ENCODE measurements at regions not wholly inside any gene's neighbourhood (a gene's known extent, or its start where the extent isn't known, plus 50 kb on each side); places are given as distances from the start of the nearest gene placed in this dataset.

GRCh38 chr18:24993628-24994027 lies 358.3 kb downstream of the ZNF521 start:
- peak; percentile 68 for DNase-seq

GRCh38 chr18:24995056-24995455 lies 356.9 kb downstream of the ZNF521 start:
- DNase-seq, result peak; percentile 60

- DNase-seq, result no peak
Observed at GRCh38 chr18:24995755-24996154, 356.2 kb downstream of the ZNF521 start.

- no peak for DNase-seq
Observed at GRCh38 chr18:24999650-25000267, 352.2 kb downstream of the ZNF521 start.

GRCh38 chr18:25001803-25002202 lies 350.2 kb downstream of the ZNF521 start:
- no peak for DNase-seq

GRCh38 chr18:25005541-25006403 lies 346.2 kb downstream of the ZNF521 start:
- DNase-seq, result no peak

GRCh38 chr18:25010623-25011374 lies 341.2 kb downstream of the ZNF521 start:
- DNase-seq, result peak; percentile 36

Measured in NCI-H69 (cell line).